H9 (cell line): ENCODE measurements at regions not wholly inside any gene's neighbourhood (a gene's known extent, or its start where the extent isn't known, plus 50 kb on each side); places are given as distances from the start of the nearest gene placed in this dataset.

Source experiments
- DNase-seq: peaks from one replicate; pipeline ENCODE4 v3.0.0-alpha.2; 2017
- H2AFZ ChIP-seq: one replicate; pipeline ENCODE4 v1.6.1; 2013; ENCODE audit warnings: mild to moderate bottlenecking, low read length, control low read depth, moderate library complexity
- H2AK5ac ChIP-seq: 2 replicates; pipeline ENCODE4 v1.6.1; 2013; ENCODE audit warnings: low read length, control low read depth, mixed read lengths; ENCODE audit not compliant: insufficient read length
- H2BK120ac ChIP-seq: one replicate; pipeline ENCODE4 v1.6.1; 2013; ENCODE audit warnings: low read depth, mild to moderate bottlenecking, low read length, control low read depth, inconsistent platforms; ENCODE audit not compliant: poor library complexity, severe bottlenecking
- H2BK12ac ChIP-seq: 2 replicates; pipeline ENCODE4 v1.6.1; 2013; ENCODE audit warnings: low read length, control low read depth, mixed read lengths, low read depth; ENCODE audit not compliant: insufficient read length
- H2BK15ac ChIP-seq: 2 replicates; pipeline ENCODE4 v1.6.1; 2013; ENCODE audit warnings: low read depth, low read length, control low read depth
- H2BK20ac ChIP-seq: one replicate; pipeline ENCODE4 v1.6.1; 2013; ENCODE audit warnings: low read depth, mild to moderate bottlenecking, low read length, control low read depth, inconsistent platforms; ENCODE audit not compliant: poor library complexity, severe bottlenecking
- H2BK5ac ChIP-seq: 2 replicates; pipeline ENCODE4 v1.6.1; 2013; ENCODE audit warnings: low read length, control low read depth, mixed read lengths; ENCODE audit not compliant: insufficient read length
- H3K14ac ChIP-seq: 2 replicates; pipeline ENCODE4 v1.6.1; 2013; ENCODE audit warnings: low read length, control low read depth; ENCODE audit not compliant: insufficient read depth
- H3K18ac ChIP-seq: 2 replicates; pipeline ENCODE4 v1.6.1; 2013; ENCODE audit warnings: low read depth, mild to moderate bottlenecking, mixed read lengths, low read length, control low read depth; ENCODE audit not compliant: insufficient read length
- H3K23ac ChIP-seq: 2 replicates; pipeline ENCODE4 v1.6.1; 2013; ENCODE audit warnings: low read length, control low read depth, mixed read lengths, low read depth; ENCODE audit not compliant: insufficient read length
- H3K23me2 ChIP-seq: 2 replicates; pipeline ENCODE4 v1.6.1; 2013; ENCODE audit warnings: low read depth, mild to moderate bottlenecking, mixed read lengths, low read length, control low read depth; ENCODE audit not compliant: insufficient read length, poor library complexity, severe bottlenecking
- H3K27ac ChIP-seq: 2 replicates; pipeline ENCODE4 v1.5.1; 2013; ENCODE audit warnings: low read length, control low read depth, mixed read lengths, low read depth; ENCODE audit not compliant: insufficient read length
- H3K27me3 ChIP-seq: 2 replicates; pipeline ENCODE4 v1.6.1; 2013; ENCODE audit warnings: low read length, control low read depth, inconsistent platforms; ENCODE audit not compliant: insufficient read depth
- H3K4ac ChIP-seq: 2 replicates; pipeline ENCODE4 v1.6.1; 2013; ENCODE audit warnings: low read depth, mild to moderate bottlenecking, control low read depth, inconsistent platforms, low read length, moderate library complexity
- H3K4me1 ChIP-seq: 2 replicates; pipeline ENCODE4 v1.6.1; 2013; ENCODE audit warnings: low read length, control low read depth, inconsistent platforms; ENCODE audit not compliant: insufficient read depth
- H3K4me2 ChIP-seq: 2 replicates; pipeline ENCODE4 v1.6.1; 2013; ENCODE audit warnings: low read length, control low read depth, mixed read lengths; ENCODE audit not compliant: insufficient read length, insufficient read depth
- H3K56ac ChIP-seq: 2 replicates; pipeline ENCODE4 v1.6.1; 2013; ENCODE audit warnings: low read depth, mild to moderate bottlenecking, mixed read lengths, low read length, control low read depth; ENCODE audit not compliant: insufficient read length
- H3K79me1 ChIP-seq: 2 replicates; pipeline ENCODE4 v1.6.1; 2013; ENCODE audit warnings: low read depth, mild to moderate bottlenecking, moderate library complexity, low read length, control low read depth, inconsistent platforms; ENCODE audit not compliant: insufficient read depth, poor library complexity, severe bottlenecking
- H3K79me2 ChIP-seq: 2 replicates; pipeline ENCODE4 v1.6.1; 2013; ENCODE audit warnings: low read length, control low read depth, inconsistent platforms; ENCODE audit not compliant: insufficient read depth
- H3K9ac ChIP-seq: 2 replicates; pipeline ENCODE4 v1.6.1; 2013; ENCODE audit warnings: low read length, control low read depth, mixed read lengths; ENCODE audit not compliant: insufficient read length; ENCODE audit errors: extremely low read depth
- H3K9me3 ChIP-seq: one replicate; pipeline ENCODE4 v1.6.1; 2013; ENCODE audit warnings: low read depth, low read length, inconsistent platforms; ENCODE audit not compliant: control insufficient read depth
- H3T11ph ChIP-seq: one replicate; pipeline ENCODE4 v1.6.1; 2013; ENCODE audit warnings: mild to moderate bottlenecking, low read length, control low read depth, inconsistent platforms
- H4K20me1 ChIP-seq: one replicate; pipeline ENCODE4 v1.6.1; 2013; ENCODE audit not compliant: control insufficient read depth, insufficient read length, insufficient read depth
- H4K5ac ChIP-seq: 2 replicates; pipeline ENCODE4 v1.6.1; 2013; ENCODE audit warnings: low read depth, mild to moderate bottlenecking, mixed read lengths, low read length, control low read depth; ENCODE audit not compliant: insufficient read length
- H4K8ac ChIP-seq: replicated peaks from 2 replicates; pipeline ENCODE4 v1.6.1; 2013; ENCODE audit warnings: low read length, control low read depth, mixed read lengths, low read depth; ENCODE audit not compliant: insufficient read length
- H4K91ac ChIP-seq: 2 replicates; pipeline ENCODE4 v1.6.1; 2013; ENCODE audit warnings: low read depth, mild to moderate bottlenecking, moderate library complexity, mixed read lengths, low read length, control low read depth; ENCODE audit not compliant: insufficient read length
- H3K27ac Mint-ChIP-seq, 3 experiments: 2 replicates in 2 of 3; 3 replicates in 1 of 3; pipeline ENCODE4 v1.8.0; 2020 to 2021; ENCODE audit warnings: mixed read lengths in 3 of 3, mild to moderate bottlenecking in 1 of 3, moderate library complexity in 1 of 3
- H3K27me3 Mint-ChIP-seq: 2 replicates; pipeline ENCODE4 v1.8.0; 2021; ENCODE audit warnings: low read depth, mild to moderate bottlenecking, moderate library complexity, mixed read lengths
- H3K36me3 Mint-ChIP-seq, 3 experiments: 2 replicates in 2 of 3; 3 replicates in 1 of 3; pipeline ENCODE4 v1.8.0; 2020 to 2021; ENCODE audit warnings: low read depth in 3 of 3, mixed read lengths in 3 of 3; ENCODE audit not compliant: insufficient read depth in 1 of 3
- H3K4me1 Mint-ChIP-seq, 2 experiments: 2 replicates each; pipeline ENCODE4 v1.8.0; 2020; ENCODE audit warnings: mixed read lengths in 2 of 2
- H3K4me3 Mint-ChIP-seq, 2 experiments: 2 replicates in 1 of 2; 3 replicates in 1 of 2; pipeline ENCODE4 v1.8.0; 2020 to 2021; ENCODE audit warnings: mild to moderate bottlenecking in 2 of 2, mixed read lengths in 2 of 2, moderate library complexity in 1 of 2
- H3K9me3 Mint-ChIP-seq, 2 experiments: 2 replicates in 1 of 2; 3 replicates in 1 of 2; pipeline ENCODE4 v1.8.0; 2020; ENCODE audit warnings: mild to moderate bottlenecking in 2 of 2, mixed read lengths in 2 of 2, moderate library complexity in 1 of 2
- TF ChIP-seq, protein P1 (sequence below): fragments of 200-600 bp; sonication (generic); conservative IDR thresholded peaks from 3 replicates; pipeline ENCODE4 v1.8.0; 2021; ENCODE audit warnings: antibody characterized with exemption, mild to moderate bottlenecking

DNA sequence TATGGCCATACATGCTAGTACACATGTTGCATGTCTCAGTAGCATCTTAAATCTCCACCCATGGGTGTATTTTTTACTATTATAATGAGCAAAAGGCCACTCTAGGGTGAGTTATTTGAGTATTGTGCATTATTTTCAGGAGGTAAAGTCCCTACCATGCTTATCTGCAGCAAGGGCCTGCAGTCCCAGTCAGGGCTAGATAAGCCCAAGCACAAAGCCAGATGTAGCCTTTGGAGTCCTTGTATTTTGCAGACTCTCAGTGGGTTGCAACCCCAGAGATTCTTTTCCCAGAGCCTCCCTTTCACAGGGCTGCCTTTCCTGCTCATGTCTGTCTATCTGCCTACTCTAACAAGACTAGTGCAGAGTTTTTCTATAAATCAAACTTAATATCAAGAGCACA is 295.3 kb downstream of the IPO8 start:
- Mint-ChIP-seq H3K4me1 (no peaks in the 10 kb centered on the region), H3K27ac (no peak overlapping the region), H3K36me3 (peaks cover 5 to 42% (median 33%) of the 10 kb centered on the region in 3 experiments), H3K27me3 (no peaks in the 10 kb centered on the region; the same call in 1 of the 2 replicates), H3K4me3 (no peak overlapping the region), H3K9me3 (peaks cover 56 to 60% of the 10 kb centered on the region in 2 experiments)
- Histone ChIP-seq H3T11ph (no peak overlapping the region), H2BK5ac (no peak overlapping the region), H3K9me3 (peaks cover 47% of the 10 kb centered on the region), H3K9ac (no peak overlapping the region), H4K20me1 (no peaks in the 10 kb centered on the region), H3K4ac (no peak overlapping the region), H3K27ac (no peak overlapping the region), H3K23ac (no peak overlapping the region), H4K91ac (no peak overlapping the region), H2BK20ac (no peak overlapping the region), H3K79me2 (no peaks in the 10 kb centered on the region), H3K79me1 (no peaks in the 10 kb centered on the region), H3K4me2 (no peak overlapping the region), H3K14ac (no peak overlapping the region), H3K4me1 (no peaks in the 10 kb centered on the region), H3K27me3 (no peaks in the 10 kb centered on the region), H4K5ac (no peak overlapping the region), H3K18ac (no peak overlapping the region), H2AK5ac (no peak overlapping the region), H3K56ac (no peak overlapping the region), H2BK15ac (no peak overlapping the region), H2BK120ac (no peak overlapping the region), H3K23me2 (no peaks in the 10 kb centered on the region), H2BK12ac (no peak overlapping the region), H4K8ac (no peak overlapping the region), H2AFZ (no peak overlapping the region)
- DNase-seq: no peak
- TF ChIP-seq, protein P1, sequence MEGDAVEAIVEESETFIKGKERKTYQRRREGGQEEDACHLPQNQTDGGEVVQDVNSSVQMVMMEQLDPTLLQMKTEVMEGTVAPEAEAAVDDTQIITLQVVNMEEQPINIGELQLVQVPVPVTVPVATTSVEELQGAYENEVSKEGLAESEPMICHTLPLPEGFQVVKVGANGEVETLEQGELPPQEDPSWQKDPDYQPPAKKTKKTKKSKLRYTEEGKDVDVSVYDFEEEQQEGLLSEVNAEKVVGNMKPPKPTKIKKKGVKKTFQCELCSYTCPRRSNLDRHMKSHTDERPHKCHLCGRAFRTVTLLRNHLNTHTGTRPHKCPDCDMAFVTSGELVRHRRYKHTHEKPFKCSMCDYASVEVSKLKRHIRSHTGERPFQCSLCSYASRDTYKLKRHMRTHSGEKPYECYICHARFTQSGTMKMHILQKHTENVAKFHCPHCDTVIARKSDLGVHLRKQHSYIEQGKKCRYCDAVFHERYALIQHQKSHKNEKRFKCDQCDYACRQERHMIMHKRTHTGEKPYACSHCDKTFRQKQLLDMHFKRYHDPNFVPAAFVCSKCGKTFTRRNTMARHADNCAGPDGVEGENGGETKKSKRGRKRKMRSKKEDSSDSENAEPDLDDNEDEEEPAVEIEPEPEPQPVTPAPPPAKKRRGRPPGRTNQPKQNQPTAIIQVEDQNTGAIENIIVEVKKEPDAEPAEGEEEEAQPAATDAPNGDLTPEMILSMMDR: no peak
